Astrocyte (in vitro differentiated cells and primary cell): ENCODE measurements at regions not wholly inside any gene's neighbourhood (a gene's known extent, or its start where the extent isn't known, plus 50 kb on each side); places are given as distances from the start of the nearest gene placed in this dataset.

Source experiments
- CTCF ChIP-seq: IDR thresholded peaks from 2 replicates; pipeline ENCODE4 v1.5.1; 2011; ENCODE audit warnings: low read depth, mild to moderate bottlenecking, inconsistent platforms, low read length, moderate library complexity; ENCODE audit not compliant: insufficient read depth
- EZH2 ChIP-seq: IDR thresholded peaks from 2 replicates; pipeline ENCODE4 v1.6.1; 2012; ENCODE audit warnings: mild to moderate bottlenecking, low read length, inconsistent platforms; ENCODE audit not compliant: insufficient read depth

GRCh38 chr13:110973007-110973700 lies 58.3 kb upstream of the ANKRD10 start:
- no peak for TF ChIP-seq CTCF
- no peak for TF ChIP-seq EZH2
